HG03139 (cell line): ENCODE measurements at regions not wholly inside any gene's neighbourhood (a gene's known extent, or its start where the extent isn't known, plus 50 kb on each side); places are given as distances from the start of the nearest gene placed in this dataset.
"Not testable (repeated sequence)": the region's sequence is repeated elsewhere in the genome, so short reads cannot be mapped to it uniquely, and the experiment has no call there.

Experiments
- ATAC-seq: cut with Tn5 transposase; IDR thresholded peaks from one replicate; pipeline ENCODE4 v1.9.1; 2021; ENCODE audit not compliant: unreplicated experiment

DNA sequence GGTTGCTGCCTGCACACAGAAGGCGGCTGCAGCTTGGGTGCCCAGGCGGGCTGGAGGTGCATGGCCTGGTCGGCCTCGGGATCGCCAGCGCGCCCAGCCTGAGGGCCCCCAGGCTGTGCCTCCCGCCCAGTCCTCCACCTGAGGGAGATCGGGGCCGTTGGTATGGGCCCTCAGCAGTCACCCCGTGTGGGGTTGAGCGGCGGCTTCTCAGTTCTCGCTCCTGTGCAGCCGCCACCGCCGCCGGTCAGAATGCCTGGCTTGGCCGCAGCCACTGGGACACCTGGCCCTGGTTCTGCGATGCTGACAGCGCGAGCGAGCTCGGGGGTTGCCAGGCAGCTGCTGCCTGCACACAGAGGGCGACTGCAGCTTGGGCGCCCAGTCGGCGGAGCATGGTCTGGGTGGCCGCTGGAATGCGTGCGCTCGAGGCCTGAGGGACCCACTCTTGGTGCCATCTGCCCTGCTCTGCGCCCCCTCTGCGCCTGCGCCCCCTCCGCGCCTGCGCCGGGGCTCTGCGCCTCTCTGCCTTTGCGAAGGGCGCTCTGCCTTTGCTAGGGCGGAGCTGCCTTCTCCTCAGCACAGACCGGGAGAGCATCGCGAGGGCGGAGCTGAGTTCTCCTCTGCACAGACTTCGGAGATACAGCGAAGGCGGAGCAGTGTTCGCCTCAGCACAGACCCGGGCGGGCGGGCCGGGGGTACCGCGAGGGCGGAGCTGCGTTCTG lies 84.6 kb upstream of the ZNG1F start:
- peak; percentile 100 for ATAC-seq

- peak; percentile 37 for ATAC-seq
Measured at GRCh38 chr9:41272879-41273548, 83.9 kb upstream of the ZNG1F start.

GRCh38 chr9:41270992-41271391 lies 81.9 kb upstream of the ZNG1F start:
- ATAC-seq = not testable (repeated sequence)

- not testable (repeated sequence) for ATAC-seq
Measured at GRCh38 chr9:41269471-41269870, 80.4 kb upstream of the ZNG1F start.

DNA sequence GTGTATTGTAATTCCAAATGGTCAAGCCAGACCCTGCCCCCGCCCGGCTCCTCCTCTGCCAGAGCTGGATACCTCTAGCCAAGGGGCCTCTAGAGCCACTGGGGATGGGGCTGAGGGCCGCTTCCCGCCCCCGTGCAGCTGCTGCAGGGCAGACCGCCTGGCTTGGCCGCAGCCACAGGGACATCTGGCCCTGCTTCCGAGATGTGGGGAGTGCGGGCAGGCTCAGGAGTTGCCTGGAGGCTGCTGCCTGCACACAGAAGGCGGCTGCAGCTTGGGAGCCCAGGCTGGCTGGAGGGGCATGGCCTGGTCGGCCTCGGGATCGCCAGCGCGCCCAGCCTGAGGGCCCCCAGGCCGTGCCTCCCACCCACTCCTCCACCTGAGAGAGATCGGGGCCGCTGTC lies 79.9 kb upstream of the ZNG1F start:
- not testable (repeated sequence) for ATAC-seq

DNA sequence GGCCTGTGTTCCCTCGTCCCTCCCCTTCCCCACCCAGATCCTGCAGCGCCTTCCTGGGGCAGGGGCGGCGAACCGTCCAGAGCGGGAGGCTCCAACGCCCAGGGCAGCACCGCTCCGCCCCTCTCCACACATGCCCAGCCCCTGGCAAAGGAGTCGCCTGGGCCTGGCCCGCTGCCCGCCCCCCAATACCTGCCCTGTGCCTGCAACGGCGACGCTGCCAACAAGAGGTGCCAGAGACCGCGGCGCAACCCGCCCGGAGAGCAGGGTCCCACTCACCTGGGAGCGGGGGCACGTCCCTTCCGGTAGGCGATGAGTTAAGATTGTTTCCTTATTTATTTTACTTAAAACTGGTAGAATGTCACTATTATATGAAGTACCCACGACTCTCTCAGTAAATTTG lies 77.5 kb upstream of the ZNG1F start:
- ATAC-seq = not testable (repeated sequence)

- ATAC-seq = not testable (repeated sequence)
Measured at GRCh38 chr9:41266000-41266399, 76.9 kb upstream of the ZNG1F start.

DNA sequence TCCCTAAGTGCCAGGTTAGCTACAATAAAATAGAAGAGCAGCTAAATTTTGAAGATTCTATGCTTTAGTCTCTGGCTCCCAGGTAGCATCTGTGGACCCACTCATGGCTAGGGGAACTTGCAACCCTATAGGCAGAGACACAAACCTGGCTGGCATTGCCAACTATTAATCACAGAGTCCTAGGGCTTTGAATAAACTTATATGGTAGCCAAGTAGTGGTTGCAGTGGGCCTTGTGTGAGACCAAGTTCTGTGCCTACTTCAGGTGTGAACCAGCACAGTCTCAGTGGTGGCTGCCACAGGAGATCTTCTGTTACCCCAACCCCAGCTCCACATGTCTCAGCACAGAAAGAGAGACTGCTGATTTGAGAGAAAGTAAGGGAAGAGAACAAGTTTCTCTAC lies 62.9 kb upstream of the ZNG1F start:
- ATAC-seq = not testable (repeated sequence)

- ATAC-seq = not testable (repeated sequence)
Measured at GRCh38 chr9:41251101-41251500, 62.0 kb upstream of the ZNG1F start.

- ATAC-seq = not testable (repeated sequence)
Measured at GRCh38 chr9:41246702-41247101, 57.6 kb upstream of the ZNG1F start.
